HG02623 (cell line): ENCODE measurements at regions not wholly inside any gene's neighbourhood (a gene's known extent, or its start where the extent isn't known, plus 50 kb on each side); places are given as distances from the start of the nearest gene placed in this dataset.

Experiments
- ATAC-seq: cut with Tn5 transposase; IDR thresholded peaks from one replicate; pipeline ENCODE4 v1.9.1; 2021; ENCODE audit warnings: moderate library complexity; ENCODE audit not compliant: unreplicated experiment

DNA sequence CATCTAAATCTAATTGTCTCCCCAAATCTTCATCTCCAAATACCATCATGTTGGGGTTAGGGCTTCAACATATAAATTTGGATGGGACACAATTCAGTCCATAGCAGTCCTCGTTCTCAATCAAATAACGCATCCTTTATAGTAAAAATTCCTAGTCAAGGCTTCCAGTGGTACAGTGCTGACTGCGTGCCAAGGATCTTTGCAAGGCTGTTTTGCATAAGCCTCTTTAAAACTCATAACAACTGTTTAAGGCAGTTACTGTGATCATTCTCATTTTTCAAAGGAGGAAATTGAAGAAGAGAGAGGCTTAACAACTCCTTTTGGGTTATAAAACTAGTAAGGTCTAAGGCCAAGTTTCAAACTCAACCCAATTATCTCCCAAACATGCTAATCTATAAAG is 666.9 kb downstream of the NYAP2 start:
- ATAC-seq, result no peak

DNA sequence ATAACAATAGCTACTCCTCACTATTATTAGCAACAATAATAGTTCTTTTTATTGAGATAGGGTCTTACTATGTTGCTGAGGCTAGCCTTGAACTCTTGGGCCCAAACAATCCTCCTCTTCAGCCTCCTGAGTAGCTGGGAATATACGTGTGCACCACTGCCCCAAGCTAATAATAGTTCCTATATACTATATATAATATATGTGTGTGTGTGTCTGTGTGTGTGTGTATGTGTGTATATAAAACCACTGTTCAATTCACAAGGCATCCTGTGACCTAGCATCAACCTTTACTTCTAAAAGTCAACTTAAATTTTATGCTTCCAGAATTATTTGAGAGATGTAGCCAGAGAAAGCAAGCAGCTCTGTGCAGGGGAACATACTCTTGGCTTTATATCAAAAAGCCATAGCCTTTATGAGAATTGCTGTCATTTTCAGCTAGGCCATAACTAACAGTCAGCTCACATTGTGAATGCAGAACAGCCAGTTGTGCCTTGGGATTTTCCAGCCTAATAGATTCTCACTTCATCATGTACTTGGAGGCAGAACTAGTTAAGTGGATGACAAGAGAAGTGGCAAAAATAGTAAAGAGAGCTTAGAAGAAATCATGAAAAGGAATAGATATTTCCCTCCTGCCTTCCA is 665.5 kb downstream of the NYAP2 start:
- no peak for ATAC-seq

DNA sequence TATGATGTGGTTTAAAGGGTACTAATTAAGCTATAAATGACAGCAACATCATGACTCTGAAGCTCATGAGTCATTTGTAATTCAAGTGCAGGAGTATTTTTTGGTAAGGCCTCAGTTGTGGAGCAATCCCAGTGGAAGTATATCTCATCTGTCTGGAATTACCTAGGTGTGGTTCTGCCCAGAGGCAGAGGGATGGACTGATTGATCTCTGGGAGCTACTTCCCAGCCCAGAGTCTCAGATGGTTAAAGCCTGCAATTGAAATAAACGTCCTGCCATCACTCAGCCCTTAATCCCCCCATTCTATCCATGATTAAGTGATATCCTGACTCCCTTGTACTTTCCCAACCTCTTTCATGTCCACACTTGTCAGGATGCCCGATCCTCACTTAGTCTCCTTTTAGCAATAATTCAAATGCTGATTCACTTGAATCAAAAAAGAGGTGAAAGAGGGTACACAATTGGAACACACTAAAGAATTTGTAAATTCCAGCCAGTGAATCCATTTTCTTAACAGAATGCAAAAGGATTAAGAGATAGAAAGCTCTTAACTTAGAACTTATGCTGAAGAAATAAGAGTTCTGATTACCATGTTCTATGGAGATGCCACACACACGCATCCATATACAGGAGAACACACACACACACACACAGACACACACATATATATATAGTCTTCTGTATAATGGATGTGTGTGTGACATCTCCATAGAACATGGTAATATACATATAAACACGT is 664.4 kb downstream of the NYAP2 start:
- ATAC-seq, result no peak

DNA sequence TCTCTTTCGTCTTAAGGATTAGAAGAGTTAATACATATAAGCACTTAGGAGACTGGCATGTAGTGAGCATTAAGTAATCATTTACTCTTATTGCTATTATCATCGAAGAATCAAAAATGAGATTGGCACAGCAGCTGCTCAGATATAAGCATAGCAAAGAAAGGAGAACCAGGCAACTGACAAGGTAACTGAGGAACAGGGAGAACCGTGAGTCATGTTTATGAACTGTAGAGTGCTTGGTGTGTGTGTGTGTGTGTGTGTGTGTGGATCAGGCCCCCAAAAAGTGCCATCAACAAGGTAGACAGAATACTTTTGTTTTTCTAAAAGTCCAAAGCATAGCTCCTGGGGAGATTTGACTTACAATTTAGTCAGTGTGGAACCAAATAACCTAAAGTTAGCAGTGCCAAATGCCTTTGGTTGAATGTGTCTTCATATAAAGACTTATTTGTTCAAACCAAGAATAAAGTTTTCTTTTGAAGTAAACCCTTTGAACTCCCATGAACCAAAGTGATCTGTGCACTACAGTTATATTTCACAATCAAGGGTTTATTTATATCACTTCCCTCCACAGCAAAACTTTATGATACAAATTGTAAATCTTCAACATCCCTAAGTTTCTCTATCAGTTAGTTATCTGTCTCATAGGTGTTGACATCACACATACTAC is 660.6 kb downstream of the NYAP2 start:
- ATAC-seq, result no peak

DNA sequence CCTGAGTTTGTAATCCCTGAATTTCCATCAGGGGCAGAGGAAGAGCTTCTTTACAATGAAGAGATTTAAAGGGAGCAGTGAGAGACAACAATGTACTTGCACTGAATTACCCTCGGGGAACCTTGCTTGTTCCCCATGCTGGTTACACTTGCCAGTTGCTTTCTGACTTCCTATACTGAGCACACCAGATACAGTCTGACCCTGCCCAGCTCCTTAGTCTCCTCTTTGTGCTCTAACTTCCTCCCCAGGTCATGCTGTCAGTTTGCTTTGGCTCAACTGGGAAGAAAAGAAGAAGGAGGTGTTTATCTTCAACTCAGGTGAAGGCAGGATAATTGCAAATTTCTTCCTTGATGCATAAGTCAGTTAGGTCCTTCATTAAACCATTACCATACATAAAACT is 658.4 kb downstream of the NYAP2 start:
- no peak for ATAC-seq

DNA sequence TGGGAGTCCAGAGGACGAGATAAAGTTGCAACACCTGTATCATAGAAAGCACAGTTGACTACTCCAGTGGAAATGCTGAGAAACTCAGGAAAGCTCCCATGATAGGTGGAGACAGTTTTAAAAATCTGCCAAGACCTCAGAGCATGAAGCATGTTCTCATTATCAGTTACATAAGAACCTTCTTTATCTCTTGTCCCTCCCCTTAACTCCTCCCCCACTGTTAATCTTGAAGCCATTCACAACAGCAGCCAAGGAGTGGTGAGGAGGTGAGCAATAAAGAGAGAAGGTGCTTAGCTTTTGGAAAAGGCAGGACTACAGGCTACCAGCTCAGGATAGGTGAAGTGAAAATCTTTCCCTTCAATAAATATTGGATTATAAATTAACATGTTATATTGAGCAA is 657.9 kb downstream of the NYAP2 start:
- ATAC-seq, result no peak

DNA sequence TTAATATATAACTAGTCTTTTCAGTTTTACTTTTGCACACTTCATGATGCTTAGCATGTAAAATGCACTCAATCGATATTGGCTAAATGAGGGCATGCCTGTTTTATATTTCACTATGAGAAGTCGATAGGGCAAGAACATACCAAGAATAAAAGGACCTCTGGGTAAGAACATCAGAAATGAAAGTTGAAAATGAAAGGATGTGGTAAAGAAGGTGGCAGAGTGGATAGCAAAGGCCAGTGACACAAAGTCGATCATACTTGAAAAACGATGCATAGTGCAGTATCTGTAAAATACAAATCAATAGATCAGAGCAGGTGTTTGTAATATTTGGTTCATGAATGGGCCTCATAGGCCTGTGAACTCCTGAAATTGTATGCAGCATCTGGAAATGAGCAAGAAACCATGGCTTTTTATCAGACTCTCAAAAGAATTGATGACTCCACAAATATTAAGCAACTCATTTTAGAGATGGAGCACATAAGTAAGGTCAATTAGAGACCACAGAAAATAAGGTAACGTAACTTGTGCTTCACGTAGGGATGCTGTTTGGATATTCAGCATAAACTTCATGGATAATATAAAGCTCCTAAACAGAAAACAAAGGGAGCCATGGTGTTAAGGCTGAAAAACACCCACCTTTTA is 653.4 kb downstream of the NYAP2 start:
- ATAC-seq, result no peak

DNA sequence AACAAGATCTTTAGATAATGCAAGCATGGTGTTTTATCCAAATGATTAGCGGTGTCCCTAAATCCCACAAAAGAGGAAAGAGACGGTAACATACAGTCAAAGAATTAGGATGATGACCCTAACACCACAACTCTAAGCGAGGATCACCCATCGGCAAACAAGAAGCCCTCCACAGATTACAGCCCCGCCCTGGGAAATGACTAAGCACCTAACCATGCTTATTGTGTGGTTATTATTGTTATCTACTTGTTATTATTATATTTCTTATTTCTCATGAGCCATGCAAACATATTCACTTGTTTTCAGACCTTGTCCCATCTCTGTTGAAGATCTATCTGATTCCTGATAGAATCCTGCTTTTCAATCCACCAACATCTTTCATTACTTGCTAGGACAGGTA is 651.3 kb downstream of the NYAP2 start:
- no peak for ATAC-seq

DNA sequence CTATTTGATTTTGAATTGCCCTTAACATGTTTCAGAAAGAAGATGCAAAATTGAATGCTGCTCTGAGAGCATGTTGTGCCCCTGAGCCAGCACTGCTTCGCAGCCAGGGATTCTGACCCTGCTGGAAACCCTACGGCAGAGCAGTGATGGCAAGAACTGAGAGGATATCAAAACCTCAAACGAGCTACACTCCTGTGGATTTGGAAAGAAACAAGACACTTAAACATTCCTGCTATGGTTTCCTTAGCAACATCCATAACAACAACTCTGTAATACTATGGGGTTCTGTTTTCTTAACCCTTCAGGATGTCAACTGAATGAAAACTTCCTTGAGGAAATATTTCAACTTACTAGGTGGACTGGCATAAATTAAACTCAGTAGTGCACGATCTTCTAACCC is 649.1 kb downstream of the NYAP2 start:
- ATAC-seq, result no peak

DNA sequence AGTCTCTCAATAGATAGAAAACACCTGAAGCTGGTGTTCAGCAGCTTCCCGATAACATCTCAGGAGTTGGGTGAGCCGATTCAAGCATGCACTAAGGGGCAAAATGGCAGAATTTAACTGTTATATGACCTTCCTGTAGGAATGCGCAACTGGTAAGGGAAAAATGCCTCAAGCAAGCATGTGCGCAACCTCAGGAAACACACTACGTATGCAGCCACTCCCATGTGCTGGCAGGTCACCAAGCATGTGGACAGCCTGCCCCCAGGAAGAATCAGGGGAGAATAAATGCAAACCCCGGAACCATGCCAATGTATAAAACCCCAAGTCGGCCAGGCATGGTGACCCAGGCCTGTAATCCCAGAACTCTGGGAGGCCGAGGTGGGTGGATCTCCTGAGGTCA is 645.6 kb downstream of the NYAP2 start:
- no peak for ATAC-seq

DNA sequence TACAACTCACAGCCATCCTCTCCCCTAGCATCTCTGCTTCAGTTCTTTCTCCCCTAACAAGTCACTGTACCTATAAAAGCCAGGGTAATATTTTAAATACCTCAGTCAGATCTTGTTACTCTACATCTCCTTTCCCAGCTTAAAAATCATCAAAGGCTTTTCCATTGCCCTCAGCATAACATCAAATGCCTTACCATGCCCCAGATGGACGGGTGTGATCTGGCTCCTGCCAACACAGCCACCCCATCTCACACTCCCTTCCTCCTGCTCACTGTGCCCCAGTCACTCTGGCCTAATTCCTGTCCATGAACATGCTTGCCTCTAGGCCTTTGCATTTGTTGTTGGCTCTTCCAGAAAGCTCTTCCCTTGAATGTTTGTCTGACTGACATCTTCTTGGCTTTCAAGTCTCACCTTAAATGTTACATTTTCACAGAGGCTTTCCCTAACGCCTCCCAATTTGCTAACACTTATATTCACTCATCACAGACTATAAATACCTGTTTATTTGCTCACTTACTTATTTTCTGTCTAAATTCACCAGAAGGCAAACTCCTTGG is 640.9 kb downstream of the NYAP2 start:
- no peak for ATAC-seq

DNA sequence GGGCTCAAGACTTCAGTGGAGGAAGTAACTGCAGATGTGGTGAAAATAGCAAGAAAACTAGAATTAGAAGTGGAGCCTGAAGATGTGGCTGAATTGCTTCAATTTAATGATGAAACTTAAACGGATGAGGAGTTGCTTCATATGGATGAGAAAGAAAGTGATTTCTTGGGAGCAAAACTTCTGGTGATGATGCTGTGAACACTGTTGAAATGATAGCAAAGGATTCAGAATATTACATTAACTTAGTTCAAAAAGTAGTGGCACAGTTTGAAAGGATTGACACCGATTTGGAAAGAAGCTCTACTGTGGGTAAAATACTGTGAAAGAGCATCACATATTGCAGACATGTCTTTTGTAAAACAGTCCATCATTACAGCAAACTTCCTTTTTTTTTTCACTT is 638.0 kb downstream of the NYAP2 start:
- ATAC-seq, result no peak

DNA sequence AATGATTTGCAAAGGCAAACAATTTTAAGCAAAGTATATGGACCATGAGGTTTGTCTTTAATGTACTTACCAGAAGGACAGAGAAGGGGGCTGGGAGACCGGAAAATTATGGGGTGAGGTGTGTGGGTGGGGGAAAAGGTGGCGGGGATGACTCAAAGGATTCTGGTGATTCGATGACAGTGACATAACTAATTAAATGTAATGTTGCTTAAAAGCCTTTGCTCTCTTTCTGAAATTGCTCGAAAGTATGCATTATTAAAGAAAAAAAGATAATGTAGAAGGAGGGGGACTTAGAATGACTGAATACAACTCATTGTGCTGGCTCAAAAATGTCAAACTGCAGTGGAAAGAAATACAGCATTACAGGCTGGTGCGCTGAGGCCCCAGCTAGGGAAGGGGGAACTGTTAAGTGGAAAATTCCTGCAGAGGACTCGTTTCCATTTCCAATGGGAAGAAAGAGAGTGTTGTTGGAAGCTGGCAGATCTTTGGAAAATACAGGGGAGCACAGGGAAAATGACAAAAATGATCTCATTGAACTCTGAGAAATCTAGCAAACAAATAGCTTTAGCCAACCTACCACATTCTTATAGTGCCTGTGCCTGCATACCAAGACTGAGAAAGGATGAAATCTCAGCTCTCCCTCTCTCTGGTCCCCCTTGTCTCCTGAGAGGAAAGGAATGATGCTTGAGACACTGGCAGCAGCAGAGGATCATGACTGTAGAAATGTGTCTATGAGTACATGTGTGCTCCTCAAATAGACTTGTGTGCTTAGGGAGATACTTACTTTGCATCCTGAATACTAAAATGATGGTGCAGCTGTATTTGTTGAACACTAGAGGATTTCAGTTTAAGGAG is 632.4 kb downstream of the NYAP2 start:
- no peak for ATAC-seq

DNA sequence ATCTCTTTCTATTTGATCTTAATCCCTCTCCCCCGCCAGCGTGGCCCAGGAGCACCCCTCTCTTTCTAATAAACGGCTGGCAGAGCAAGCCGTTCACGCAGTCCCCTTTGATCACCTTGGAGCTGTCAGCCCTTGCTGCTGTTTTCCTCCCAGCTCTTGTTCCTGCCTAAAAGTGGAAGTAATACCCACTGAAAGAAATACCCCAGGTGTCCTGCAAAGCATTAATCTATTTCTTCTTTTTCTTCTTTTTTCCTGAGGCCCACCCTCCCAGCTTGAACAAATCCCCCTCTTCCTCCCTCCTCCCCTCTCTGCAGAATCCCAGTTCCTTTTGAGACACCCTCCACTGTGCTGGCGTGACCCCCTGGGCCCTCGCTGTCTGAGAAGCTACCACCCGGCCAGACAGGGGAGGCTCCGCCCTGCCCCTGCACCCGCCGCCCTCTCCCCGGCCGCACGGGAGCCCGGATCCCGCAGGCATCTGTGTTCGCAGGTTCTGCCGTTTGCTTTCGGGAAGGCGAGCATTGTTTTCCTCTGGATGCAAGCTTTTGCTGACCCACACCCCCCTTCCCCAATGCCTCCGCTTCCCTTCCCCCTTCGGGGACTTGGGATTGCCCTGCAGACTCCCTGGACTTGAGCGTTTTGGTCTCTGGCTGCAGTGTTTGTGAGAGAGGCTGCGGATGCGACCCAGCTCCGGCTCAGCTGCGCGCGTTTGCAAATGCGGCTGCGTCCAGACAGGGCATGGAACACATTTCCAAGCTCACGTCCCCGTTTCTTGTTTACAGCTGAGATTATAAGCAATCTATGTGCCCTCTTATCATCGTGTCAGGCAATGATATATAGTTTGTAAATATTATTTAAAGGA is 631.5 kb downstream of the NYAP2 start:
- no peak for ATAC-seq

DNA sequence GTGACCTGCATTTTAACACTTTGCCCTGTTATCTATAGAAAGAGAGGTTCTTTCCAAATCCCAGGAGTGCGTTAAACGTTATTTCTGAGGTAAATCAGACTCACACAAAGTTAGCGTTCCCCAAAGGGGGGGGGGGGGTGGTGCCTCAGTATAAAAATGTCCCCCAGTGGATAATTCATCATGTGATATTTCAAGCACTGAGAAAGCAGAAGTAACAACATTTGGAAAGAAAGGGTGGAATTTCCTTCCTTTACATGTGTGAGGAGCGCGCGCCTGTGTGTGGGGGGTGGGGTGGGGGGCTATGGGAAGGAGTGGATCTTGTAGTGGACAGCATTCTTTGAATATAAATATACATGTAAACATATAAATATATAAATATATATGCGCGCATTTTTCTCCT is 630.9 kb downstream of the NYAP2 start:
- no peak for ATAC-seq

DNA sequence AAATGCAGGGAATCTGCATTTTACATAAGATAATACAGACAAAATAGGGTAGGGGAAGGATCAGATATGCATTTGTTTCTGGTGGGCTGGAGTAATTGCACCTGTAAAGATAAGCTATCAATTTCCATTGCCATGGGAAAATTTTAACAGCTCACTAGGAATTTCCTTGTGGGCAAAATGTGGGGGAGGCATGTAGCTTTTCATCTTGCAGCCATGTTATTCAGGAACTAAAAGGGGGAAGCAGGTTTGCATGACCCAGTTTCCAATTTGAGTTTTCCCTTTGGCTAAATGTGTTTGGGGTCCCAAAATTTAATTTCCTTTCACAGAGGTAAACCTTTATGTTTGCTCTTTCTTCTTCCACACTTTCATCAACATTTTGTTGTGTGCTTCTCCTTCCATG is 624.4 kb downstream of the NYAP2 start:
- no peak for ATAC-seq

DNA sequence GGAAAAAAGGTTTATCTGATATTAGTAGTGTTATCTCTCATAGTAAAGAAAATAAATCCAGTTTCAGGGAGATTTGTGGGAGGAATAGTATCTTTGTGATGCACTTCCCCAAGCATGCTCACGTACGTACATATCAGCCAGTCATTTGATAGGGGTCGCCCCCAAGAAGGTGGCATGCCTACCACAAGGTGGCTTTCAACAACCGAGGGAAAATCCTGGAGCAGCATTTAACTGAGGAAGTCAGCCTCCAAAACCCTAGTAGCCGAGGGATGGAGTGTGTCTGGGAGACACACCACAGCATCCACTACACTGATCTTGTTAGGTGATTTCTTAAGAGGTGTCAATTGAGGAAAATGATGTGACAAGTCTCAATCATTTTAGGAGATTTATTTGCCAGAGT is 623.9 kb downstream of the NYAP2 start:
- ATAC-seq, result no peak

DNA sequence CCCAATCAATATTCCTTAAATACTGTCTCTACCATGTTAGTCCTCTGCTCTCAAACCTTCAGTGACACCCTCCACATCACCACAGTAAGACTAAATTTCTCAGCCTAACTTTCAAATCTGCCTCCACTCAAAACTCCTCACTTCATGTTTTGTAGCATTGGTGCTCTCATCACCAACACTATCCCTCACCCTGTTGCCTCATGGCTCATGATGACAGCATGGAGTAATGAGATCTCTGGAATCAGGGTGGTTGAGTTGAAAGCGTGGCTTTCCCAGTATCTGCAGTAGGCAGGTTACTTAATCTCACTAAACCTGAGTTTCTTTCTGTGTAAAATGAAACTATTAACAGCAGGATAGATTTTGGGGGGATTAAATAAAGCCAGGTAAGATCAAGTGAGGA is 621.4 kb downstream of the NYAP2 start:
- ATAC-seq, result no peak

DNA sequence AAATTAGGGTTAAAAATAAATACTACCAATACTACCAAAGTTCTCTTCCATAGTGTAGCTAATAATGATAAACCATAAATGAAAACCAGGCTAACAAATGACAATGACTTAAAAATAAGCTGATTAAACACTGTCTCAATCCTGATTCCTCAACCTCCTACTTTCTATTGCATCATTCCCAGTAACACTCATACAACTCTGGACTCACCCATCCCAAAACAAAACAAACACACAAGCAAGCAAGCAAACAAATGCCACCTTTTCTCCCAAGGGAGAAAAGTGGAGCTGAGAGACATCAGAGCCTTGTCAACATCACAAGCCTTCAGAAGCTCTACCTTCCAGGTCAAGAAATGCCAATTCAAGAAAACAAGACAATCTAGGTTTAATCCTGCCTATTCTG is 620.7 kb downstream of the NYAP2 start:
- no peak for ATAC-seq

DNA sequence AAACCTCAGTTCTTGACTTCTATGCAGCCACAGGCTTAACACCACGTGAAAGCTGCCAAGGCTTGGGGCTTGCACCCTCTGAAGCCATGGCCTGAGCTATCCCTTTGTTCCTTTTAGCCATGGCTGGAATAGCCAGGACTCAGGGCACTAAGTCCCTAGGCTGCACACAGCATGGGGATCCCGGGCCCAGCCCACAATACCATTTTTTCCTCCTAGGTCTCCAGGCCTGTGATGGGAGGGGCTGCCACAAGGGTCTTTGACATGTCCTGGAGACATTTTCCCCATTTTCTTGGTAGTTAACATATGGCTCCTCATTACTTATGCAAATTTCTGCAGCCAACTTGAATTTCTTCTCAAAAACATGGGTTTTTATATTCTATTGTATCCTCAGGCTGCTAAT is 619.1 kb downstream of the NYAP2 start:
- ATAC-seq, result no peak
